CD4-positive, alpha-beta T cell treated with Interferon alpha-2 for 1 hour (primary cell): ENCODE measurements at regions not wholly inside any gene's neighbourhood (a gene's known extent, or its start where the extent isn't known, plus 50 kb on each side); places are given as distances from the start of the nearest gene placed in this dataset.

ENCODE experiments used
- DNase-seq, 2 donors: peaks; one replicate each; pipeline ENCODE4 v3.0.0-alpha.2; 2020 to 2022

DNA sequence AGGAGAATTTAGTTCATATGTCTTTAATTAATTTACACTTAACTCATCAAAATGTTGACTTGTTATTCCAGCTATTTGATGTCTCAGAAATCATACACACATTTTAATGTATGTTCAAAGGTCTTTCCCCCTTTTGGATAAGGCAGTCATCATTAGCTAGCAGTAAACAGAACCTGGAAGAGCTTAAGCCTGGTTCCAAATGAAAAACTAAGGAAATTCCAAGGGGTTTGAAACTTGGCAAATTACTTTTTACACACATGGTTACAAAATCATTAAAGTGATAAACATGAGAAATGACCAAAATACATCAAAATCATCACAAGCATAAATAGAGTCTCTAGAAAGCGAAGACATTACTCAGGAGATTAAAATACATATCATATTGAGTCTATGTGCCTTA lies 359.8 kb upstream of the ZNF608 start:
- DNase-seq = no peak

DNA sequence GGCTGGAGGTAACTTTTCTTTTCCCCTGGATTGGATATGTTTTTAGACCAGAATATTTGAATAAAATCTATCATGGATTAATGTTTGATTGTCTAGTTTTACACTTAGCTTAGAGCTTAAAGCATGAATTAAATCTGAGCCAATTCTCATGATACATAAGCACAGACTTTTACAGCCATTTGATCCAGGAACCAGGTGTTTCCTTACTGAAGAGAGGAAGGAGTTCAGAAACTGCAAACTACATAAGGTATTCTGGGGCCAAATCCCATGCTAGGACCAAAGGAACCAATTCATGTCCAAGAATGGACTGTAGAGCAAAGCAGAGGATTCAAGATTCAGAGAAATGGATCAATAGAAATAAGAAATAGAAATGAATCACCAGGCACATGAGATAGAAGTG lies 360.4 kb upstream of the ZNF608 start:
- DNase-seq = no peak

DNA sequence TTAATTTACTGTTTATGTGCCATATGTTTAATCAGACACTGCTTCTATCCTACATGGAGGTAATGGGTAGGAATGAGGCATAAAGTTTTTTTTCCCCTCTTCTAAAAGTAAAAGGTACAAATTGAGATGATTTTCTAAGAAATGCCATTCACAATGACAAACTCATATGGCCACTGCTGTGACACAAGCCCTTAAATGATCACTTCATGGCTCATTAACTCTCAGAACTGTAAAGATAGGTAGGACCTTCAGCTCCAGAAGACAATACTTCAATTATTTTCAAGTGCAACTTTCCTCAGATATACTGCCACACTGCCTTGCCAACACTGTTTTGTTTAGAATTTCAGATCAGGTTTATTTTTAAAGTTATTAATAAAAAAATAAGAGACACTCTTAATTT lies 362.9 kb upstream of the ZNF608 start:
- DNase-seq = no peak

DNA sequence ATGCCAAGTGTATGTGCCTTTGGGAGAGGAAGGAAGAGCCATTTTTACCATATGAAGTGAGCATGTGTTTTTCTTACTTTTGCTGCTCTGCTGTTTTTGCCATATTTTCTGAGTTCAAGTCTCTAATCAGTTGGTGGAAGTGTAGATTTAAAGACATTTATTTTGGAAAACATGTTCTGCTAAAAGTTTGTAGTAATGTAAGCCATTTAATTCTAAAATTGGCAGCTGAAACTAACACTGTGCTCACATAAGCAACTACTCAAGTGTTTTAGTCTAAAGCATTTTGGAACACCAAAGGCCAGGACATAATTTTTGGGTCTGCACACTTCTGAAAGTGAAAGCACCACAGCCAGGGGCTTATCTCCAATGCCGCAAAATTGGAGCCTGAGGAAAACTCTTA lies 363.4 kb upstream of the ZNF608 start:
- no peak for DNase-seq

DNA sequence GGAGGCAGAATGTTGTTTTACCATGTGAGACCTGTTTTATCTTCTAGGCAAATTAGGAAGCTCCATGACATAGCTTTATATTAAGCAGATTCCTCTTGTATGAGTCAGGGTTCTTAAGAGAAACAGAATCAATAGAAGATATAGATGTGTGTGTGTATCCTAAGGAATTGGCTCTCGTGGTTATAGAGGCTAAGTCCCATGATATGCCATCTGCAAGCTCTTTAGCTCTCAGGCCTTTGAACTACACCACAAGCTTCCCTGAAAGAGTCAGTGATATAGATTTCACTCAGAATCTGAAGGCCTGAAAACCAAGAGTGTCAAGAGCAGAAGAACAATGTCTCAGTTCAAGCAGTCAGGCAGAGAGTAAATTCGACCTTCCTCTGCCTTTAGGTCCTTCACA lies 365.8 kb upstream of the ZNF608 start:
- no peak for DNase-seq

DNA sequence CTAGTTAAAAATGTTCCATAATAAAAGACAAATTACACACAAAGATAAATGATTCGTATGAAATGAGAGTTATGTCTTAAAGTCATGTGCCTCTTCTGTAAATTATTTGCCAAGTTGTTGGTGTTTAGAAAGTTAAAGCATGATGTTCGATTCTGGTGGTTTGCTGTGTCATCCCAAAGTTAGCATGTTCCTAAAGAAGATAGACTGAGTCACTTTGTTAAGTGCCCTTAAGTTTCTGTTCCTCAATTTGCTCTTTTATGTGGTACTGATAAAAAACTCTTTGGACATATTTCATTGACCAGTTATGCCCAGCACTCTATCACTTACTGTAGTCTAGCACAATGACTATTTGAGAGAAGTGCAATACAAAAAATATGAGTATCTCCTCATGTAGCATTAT lies 366.9 kb upstream of the ZNF608 start:
- DNase-seq = no peak

DNA sequence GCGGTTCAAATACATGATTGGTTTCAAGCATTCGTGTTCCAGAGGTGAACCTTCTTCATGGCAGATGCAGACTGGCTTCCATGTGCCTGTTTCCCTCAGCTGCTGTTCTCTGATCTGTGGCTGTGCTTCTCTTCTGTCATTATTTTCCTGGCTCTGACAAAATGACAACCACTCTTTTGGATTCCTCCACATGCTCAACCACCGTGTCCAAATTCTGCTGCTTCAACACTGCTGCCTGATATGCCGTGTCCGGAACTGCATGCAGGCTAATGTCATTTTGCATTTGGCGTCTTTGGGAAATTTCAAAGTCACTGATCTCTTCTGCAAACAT lies 368.7 kb upstream of the ZNF608 start:
- DNase-seq = no peak

DNA sequence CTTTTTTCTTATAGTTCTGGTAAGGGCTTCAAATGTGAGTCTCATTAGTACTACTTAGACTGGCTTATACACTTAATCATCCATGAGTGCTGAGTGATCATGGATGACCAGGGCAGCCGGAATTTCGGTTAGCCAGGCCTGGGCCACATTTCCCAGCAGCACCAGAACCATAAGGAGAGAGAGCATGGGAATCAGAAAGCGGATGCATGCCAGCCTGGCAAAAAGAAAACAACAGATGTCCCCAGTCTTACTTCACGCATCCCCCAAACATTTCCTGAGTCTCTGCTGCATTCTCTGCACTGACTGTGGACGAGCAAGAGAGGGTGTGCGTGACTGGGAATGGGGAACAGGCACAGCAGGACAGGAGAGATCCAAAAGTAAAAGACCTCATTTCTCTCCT lies 371.1 kb upstream of the ZNF608 start:
- no peak for DNase-seq

DNA sequence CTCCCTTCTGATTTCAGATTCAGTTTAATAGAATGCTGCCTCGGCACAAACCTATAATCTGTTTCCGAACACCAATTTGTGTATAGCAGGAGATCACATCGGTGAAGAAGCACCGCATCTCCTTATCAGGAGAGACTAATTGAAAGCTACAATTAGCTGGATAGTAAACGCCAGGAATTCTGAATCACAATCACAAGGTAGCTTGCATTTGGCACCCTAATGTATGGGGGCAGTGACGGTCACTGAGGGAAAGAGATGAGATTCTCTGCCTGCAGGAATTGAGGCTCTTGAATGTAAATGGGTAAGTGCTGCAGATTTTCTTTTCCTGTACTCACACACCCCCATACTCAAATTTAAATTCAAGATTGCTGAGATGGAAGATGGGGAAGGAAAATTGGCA lies 373.6 kb upstream of the ZNF608 start:
- DNase-seq = no peak

DNA sequence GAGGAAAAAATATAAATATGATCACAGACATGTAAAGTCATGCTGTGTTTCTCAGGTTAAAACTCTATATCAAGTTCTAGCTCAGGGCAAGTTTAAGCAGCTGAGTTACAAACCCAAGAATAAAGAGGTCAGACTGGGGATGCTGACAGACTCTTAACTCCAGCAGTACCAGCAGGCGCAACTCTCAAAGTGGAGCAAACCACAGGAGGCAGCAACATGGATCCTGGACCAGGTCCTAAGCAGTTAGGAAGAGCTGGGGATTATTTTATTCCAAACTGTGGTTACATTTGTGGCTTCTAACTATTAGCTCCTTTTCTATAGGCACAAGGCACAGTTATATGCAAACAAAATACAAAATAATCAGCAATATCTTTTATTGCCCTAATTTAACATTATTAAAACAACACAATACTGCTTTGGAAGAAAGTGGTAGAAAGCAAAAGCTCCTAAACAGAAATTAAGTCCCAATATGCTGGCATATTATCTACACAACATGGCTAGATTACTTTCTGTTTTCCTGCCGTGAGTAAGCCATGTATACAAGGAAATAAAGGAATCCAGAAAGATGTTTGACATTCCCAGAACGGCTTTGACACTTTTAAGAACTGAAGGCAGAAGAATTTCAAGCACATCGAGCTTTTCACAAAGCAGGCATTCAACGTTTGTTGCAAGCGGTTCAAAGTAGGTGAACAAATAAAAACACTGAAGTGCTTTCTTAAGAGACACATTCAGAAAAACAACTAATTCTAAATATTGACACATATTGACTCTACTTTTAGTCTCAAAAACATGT lies 378.8 kb upstream of the ZNF608 start:
- no peak for DNase-seq

DNA sequence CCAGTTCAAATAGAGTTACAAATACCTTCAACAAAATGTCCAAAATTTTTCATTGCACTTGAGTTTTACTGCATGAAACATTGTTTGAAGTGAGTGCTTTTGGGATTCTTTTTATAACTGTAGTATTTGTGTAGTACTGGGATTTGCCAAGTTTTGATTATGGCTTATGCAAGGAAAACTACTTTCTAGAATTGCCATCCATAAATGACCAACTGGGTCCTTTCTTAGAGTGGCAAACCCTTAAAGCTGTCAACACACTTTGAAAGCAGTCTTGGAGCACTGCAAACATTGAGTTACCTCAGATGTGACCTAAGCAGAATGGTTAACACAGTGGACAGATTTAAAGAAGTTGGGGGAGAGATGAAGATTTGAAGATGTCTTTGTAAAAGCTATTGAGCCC lies 379.6 kb upstream of the ZNF608 start:
- DNase-seq = no peak

DNA sequence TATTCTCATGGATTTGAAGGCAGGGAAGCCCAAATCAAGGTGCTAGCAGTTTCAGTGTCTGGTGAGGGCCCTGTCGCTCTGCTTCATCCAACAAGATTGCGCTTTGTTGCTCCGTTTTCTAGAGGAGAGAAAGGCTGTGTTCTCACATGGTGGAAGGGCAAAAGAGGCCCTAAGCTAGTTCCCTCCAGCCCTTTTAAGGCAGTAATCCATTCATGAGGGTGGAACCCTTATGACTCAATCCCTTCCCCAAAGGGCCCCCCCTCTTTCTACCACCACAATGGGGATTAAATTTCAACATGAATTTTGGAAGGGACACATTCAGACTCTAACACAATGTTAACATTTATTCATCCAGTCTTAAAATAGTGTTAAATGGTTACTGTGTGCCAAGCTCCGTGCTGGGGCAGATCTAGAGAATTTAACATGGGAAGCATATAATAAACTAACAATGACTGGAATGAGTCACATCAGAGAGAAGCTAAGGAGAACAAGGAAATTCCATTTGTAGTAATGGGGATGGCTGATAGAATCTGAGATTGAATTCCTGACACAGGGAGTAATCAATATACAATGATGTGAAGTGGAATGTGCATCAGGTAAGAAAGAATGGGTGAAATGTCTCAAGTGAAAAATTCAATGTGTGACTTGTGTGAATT lies 382.8 kb upstream of the ZNF608 start:
- no peak for DNase-seq

DNA sequence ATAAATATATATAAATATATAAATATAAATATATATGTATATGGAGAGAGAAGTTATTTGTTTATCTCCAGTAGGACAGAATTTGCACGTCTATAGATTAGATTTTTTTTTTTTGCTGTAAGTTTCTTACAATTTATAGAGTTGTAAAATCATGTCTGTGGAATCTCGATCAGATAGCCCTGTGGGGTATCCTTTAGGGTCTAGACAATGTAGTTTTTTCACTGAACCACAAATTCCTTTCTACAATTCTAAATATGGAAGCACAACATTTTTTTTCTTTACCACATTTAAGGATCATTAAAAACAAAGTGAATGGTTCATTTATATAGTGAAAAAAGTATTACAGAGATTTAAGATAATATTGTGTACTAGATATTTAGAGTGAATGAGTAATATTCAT lies 384.2 kb upstream of the ZNF608 start:
- no peak for DNase-seq

DNA sequence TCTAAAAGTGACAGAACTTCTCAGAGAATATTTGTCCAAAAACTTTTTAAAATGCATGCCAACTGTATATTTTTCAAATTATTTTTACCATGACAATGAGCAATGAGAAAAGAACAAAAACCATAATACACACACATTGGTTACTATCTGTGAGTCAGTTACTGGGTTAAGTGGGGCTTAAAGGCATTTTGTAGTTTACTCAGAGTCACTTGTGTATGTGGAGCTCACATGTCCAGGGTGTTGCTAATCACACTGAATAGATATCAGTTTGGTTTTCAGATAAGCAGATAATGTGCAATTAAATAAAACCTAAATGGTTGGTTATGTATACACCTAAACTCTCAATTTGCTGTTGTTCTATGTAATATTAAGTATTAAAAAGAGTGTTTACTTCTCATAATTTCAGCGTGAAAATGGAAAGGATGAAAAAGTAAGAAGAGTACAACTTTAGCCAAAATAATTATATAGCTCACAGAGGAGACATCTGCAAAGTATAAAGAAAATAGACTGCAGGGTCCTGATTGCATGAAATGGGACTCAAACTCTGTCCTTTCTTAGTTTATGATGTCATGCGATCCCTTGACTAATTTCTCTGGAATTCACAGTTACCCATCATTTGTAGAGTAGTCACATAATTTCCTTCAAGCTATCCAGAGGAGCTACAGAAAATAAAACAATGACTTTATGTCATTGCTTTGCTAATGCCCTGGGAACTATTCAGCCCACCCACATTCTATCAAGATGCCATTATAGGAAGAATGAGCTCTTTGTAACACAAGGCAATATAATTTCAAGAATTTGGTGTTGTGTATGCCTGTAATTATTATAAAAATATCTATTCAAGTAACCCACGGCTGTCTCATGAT lies 388.0 kb upstream of the ZNF608 start:
- no peak for DNase-seq

DNA sequence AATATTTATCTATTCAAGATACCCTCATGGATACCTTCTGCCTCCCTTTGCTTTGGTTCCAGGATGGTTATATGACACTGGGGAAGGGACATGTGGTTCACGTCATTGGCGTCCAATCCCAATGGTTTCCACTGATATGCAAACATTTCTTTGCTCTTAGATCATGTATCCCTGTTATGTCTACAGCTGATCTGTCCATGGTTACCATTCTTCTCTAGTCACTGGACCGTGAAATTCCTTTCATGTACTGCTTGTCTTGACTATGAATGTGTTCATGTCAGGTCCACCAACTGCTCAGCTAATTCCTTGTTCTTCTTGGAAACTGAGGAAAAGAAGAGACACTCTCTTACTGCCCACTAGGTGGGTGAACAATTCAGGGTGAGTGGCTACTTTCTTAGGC lies 391.1 kb upstream of the ZNF608 start:
- DNase-seq = no peak

DNA sequence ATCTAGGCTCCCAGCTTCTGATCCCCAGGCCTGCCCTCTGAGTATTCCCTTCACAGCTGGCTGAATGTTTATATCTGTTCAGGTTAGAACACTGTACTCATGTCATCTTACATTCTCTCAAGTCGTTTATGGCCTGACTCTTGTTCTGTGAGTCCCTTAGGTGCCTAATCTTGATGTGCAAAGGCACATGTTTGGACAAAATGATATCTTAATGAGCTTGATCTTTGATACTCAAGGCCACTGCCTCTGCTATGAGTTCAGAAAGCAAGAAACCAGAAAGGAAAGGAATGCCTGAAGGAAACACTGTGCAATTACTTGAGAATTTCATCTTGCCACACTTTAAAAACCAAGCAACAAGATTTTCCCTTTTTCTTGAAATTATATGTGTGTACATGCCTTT lies 391.8 kb upstream of the ZNF608 start:
- no peak for DNase-seq

DNA sequence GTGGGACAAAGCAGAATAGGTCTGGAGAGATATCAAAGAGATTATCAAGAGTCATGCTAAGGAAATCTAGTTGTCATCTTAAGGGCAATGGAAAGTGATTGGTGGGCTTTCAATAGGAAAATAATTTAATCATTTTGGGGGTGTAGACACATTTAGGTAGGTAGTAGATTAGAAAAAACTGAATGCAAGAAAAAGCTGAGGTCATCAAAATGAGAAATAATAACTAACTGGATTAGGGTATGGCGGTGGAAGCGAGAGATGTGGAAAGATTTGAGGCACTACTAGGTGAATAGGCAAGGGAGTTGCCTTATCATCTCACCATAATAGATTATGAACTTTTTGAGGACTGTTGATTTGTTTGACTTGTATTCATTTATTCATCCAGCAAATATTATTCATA lies 393.2 kb upstream of the ZNF608 start:
- no peak for DNase-seq

DNA sequence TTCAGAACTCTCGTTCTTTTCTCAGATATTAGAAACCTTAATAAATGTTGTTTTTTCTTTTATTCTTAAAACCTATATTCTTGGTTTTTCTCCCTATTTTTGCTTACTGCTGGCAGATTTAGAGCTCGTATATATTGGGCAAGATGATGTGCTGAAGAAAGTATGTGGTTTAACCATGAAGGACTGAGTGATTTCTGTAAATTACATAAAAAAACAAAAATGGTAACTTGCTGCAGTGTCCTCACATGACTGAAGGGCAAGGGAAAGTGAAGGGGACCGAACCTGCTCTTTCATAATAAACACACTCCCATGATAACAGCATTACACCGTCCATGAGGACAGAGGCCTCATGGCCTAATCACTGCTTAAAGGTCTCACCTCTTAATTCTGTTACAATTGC lies 393.8 kb upstream of the ZNF608 start:
- DNase-seq = no peak

DNA sequence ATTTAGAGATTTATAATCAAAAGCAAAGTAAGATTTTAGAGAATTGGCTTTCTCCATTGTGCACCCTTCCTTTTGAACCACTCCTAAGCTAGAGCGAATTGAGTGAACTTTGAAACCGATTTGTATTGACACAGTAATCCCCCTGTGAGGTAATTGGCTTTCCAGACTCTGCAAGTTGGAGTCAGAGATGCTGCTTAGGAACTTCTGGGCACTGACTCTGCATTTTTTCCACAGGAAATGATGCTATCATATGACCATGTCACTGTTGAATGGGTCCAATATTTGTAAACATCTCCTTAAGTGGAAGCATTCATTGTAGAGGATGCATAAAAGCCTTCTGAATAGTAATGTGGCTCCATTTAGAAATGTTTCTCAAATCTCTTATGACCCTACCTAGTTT lies 394.4 kb upstream of the ZNF608 start:
- no peak for DNase-seq

DNA sequence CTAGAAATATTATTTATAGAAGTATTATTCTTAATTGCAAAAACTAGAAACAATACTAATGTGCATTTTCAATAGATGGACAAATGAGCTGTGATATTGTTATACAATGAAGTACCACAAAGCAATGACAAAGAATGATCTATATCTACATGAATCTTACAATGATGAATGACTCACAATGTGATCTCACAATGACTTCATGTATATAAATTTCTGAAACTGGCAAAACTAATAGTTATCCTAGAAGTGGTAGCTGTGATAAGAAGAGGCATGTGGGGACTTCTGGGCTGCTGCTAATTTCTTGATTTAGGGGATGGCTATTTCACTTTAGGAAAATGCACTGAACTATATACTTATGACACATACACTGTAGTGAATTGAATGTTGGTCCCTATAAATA lies 396.0 kb upstream of the ZNF608 start:
- no peak for DNase-seq

DNA sequence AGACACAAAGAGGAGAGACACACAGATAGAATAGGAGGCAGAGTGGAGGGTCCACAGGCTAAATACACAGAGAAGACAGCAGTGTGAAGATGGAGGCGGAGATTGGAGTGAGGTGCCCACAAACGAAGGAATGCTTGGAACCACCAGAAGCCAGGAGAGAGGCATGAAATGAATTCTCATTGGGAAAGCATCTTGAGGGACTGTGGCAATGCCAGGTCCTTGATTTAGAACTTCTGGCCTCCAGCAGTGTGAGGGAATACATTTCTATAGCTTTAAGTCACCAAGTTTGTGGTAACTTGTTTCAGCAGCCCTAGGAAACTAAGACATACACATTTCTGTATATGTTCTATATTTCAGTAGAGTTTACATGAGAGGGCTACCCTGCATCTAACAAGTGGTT lies 396.6 kb upstream of the ZNF608 start:
- DNase-seq = no peak

DNA sequence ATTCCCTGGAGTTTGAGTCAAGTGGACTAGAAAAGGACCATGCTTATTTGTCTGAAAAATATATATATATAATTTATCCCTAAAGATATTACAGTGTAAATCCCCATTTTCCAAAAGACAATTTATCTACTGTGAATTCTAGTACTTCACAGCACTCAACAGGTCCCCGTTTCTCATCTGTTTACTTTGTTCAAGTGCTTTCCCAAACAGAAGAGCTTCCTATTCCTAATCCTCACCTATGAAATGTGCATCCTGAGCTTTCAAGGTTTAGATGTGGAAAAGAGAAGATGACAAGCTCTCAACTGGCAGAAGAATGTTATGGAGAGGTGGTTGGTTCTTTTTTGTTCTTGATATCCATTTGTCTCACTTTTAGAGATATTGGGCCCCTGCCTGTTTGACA lies 401.6 kb upstream of the ZNF608 start:
- no peak for DNase-seq

DNA sequence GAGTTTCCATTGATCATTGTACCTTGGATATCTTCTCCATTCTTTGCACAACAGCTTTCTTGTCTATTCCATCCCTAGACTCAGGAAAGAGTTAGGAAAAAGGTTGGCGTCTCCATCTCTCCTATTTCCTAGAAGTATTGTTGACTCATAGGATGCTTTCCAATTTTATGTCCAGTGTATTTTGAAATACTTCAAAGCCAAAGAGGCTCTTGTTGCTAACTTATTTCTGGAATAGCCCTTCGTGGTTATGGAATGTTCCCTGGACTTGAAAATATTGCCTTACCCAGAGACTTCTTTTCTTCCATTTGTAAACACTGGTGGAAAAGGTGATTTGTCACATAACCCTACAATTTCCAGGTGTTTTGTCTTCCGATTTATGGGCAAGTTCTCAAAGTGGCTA lies 402.3 kb upstream of the ZNF608 start:
- DNase-seq = no peak

DNA sequence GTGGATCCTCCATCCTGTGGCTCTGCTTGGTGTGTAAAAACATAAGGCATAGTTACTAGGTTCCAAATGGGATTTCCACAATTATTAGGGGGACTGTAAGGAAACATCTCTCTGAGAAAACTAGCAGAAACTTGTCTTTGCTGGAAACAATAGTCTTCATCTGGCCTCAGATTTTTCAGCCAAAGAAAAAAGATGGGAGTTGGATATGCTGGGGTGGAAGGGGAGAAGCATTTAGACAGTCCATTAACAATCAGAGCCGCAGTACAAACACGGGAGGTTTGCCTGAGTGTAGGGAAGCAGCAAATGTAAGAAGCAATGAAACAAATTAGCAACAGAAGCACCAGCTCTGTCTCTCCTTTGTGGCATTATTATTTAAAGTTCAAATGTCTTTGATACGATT lies 402.7 kb upstream of the ZNF608 start:
- no peak for DNase-seq
